GM21381 (cell line): ENCODE measurements at regions not wholly inside any gene's neighbourhood (a gene's known extent, or its start where the extent isn't known, plus 50 kb on each side); places are given as distances from the start of the nearest gene placed in this dataset.

Experiments
- ATAC-seq: cut with Tn5 transposase; IDR thresholded peaks from one replicate; pipeline ENCODE4 v1.9.1; 2021; ENCODE audit warnings: mild to moderate bottlenecking, moderate library complexity; ENCODE audit not compliant: unreplicated experiment

- no peak for ATAC-seq
These were observed 250.7 kb downstream of the TBC1D4 start for GRCh38 chr13:75231235-75231634.

- no peak for ATAC-seq
These were observed 255.1 kb downstream of the TBC1D4 start for GRCh38 chr13:75226733-75227435.

- no peak for ATAC-seq
These were observed 255.9 kb downstream of the TBC1D4 start for GRCh38 chr13:75226092-75226491.

- no peak for ATAC-seq
These were observed 256.5 kb downstream of the TBC1D4 start for GRCh38 chr13:75225288-75226032.

GRCh38 chr13:75224053-75224742, 257.8 kb downstream of the TBC1D4 start:
- ATAC-seq: no peak

- ATAC-seq: no peak
These were observed 259.9 kb downstream of the TBC1D4 start for GRCh38 chr13:75222031-75222430.

- ATAC-seq: no peak
These were observed 261.1 kb downstream of the TBC1D4 start for GRCh38 chr13:75220861-75221260.

- ATAC-seq: no peak
These were observed 261.8 kb downstream of the TBC1D4 start for GRCh38 chr13:75220238-75220542.

GRCh38 chr13:75219479-75220237, 262.3 kb downstream of the TBC1D4 start:
- peak; percentile 99 for ATAC-seq

GRCh38 chr13:75217949-75218348, 264.0 kb downstream of the TBC1D4 start:
- ATAC-seq: no peak

GRCh38 chr13:75216038-75216437, 265.9 kb downstream of the TBC1D4 start:
- no peak for ATAC-seq

- no peak for ATAC-seq
These were observed 267.1 kb downstream of the TBC1D4 start for GRCh38 chr13:75214846-75215245.

GRCh38 chr13:75202981-75203380, 279.0 kb downstream of the TBC1D4 start:
- no peak for ATAC-seq

- no peak for ATAC-seq
These were observed 284.2 kb downstream of the TBC1D4 start for GRCh38 chr13:75197803-75198202.

GRCh38 chr13:75196147-75196837, 285.7 kb downstream of the TBC1D4 start:
- no peak for ATAC-seq

- no peak for ATAC-seq
These were observed 286.3 kb downstream of the TBC1D4 start for GRCh38 chr13:75195495-75196146.

- no peak for ATAC-seq
These were observed 287.1 kb downstream of the TBC1D4 start for GRCh38 chr13:75194717-75195462.

GRCh38 chr13:75186379-75186778, 295.6 kb downstream of the TBC1D4 start:
- ATAC-seq: no peak

- ATAC-seq: no peak
These were observed 300.1 kb downstream of the TBC1D4 start for GRCh38 chr13:75181906-75182305.
